ENCODE measurements at regions not wholly inside any gene's neighbourhood (a gene's known extent, or its start where the extent isn't known, plus 50 kb on each side); places are given as distances from the start of the nearest gene placed in this dataset.

- no peak for TF ChIP-seq CTCF (IDR thresholded peaks at IDR 0.05)
- TF ChIP-seq POLR2A (IDR thresholded peaks at IDR 0.05), result no peak
Measured at GRCh38 chr2:185132501-185133041, 534.2 kb downstream of the ZNF804A start.
